ENCODE measurements at regions not wholly inside any gene's neighbourhood (a gene's known extent, or its start where the extent isn't known, plus 50 kb on each side); places are given as distances from the start of the nearest gene placed in this dataset.

- no peak for TF ChIP-seq EP300 (IDR thresholded peaks at IDR 0.05; ENCODE audit: borderline replicate concordance in 1 of 2, low read depth in 1 of 2, low read length in 1 of 2)
- TF ChIP-seq CTCF (IDR thresholded peaks at IDR 0.05): no peak
- no peak for TF ChIP-seq TAF1 (IDR thresholded peaks at IDR 0.05; ENCODE audit: borderline replicate concordance, low read depth, low read length)
- no peak for TF ChIP-seq RFX5 (IDR thresholded peaks at IDR 0.05; ENCODE audit: low read length)
- no peak for TF ChIP-seq YY1 (IDR thresholded peaks at IDR 0.05; ENCODE audit: low read depth)
- TF ChIP-seq POLR2AphosphoS5 (IDR thresholded peaks at IDR 0.05; ENCODE audit: low read depth, low read length): no peak
- TF ChIP-seq SIN3A (IDR thresholded peaks at IDR 0.05; ENCODE audit: borderline replicate concordance, low read depth, low read length): no peak
These were observed 122.7 kb upstream of the RASGRP1 start for GRCh38 chr15:38687340-38687739.

Data from SK-N-SH (cell line).